Endothelial cell of umbilical vein (primary cell): ENCODE measurements at regions not wholly inside any gene's neighbourhood (a gene's known extent, or its start where the extent isn't known, plus 50 kb on each side); places are given as distances from the start of the nearest gene placed in this dataset.

Experiments
- CTCF ChIP-seq, 2 donors: IDR thresholded peaks; 1 replicate in 1 of 2; 2 replicates in 1 of 2; pipeline ENCODE4 v1.5.1; 2011; ENCODE audit warnings: low read length in 2 of 2, mild to moderate bottlenecking in 2 of 2, moderate library complexity in 2 of 2, control low read depth in 1 of 2, inconsistent platforms in 1 of 2, low read depth in 1 of 2; ENCODE audit not compliant: insufficient read depth in 1 of 2; ENCODE audit errors: extremely low read depth in 1 of 2
- EZH2 ChIP-seq: IDR thresholded peaks from 2 replicates; pipeline ENCODE4 v1.6.1; 2012; ENCODE audit warnings: borderline replicate concordance, low read depth, mild to moderate bottlenecking, moderate library complexity, low read length, inconsistent platforms; ENCODE audit not compliant: severe bottlenecking
- JUN ChIP-seq: IDR thresholded peaks from 2 replicates; pipeline ENCODE4 v1.6.1; 2011; ENCODE audit warnings: borderline replicate concordance, low read depth; ENCODE audit not compliant: insufficient read length, insufficient read depth
- MAX ChIP-seq: IDR thresholded peaks from 2 replicates; pipeline ENCODE4 v1.6.1; 2011; ENCODE audit not compliant: insufficient read depth, insufficient read length
- POLR2A ChIP-seq: IDR thresholded peaks from 2 replicates; pipeline ENCODE4 v1.6.1; 2012; ENCODE audit warnings: low read depth, mild to moderate bottlenecking, control low read depth, low read length
- POLR2AphosphoS5 ChIP-seq: IDR thresholded peaks from 2 replicates; pipeline ENCODE4 v1.6.1; 2012; ENCODE audit warnings: low read depth, mild to moderate bottlenecking, control low read depth, low read length, moderate library complexity; ENCODE audit not compliant: insufficient read depth

- no peak for TF ChIP-seq CTCF (IDR thresholded peaks at IDR 0.05; ENCODE audit: extremely low read depth in 1 of 2, insufficient read depth in 1 of 2, low read depth in 1 of 2, low read length in 2 of 2)
- TF ChIP-seq EZH2 = no peak
- no peak for TF ChIP-seq POLR2A
- no peak for TF ChIP-seq POLR2AphosphoS5
- TF ChIP-seq MAX = no peak
- TF ChIP-seq JUN = no peak
Measured at GRCh38 chr14:100471441-100472093, 115.7 kb downstream of the BEGAIN start.
